ENCODE measurements at regions not wholly inside any gene's neighbourhood (a gene's known extent, or its start where the extent isn't known, plus 50 kb on each side); places are given as distances from the start of the nearest gene placed in this dataset.

DNA sequence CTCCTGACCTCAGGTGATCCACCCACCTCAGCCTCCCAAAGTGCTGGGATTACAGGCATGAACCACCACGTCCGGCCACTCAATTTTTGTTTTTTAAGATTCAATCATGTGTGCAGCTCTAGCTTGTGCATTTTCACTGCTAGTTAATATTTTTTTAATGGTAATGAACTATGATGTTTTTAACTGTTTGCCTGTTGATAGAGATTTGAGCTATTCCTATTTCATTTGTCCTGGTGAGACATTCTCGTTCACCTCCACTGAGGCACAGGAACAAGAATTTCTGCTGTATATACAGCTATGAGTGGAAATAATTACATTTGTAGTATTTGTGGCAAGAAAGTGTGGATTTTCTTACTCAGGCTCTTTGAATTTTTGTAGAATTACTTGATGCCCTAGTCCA lies 137.7 kb upstream of the MYOCD start:
- no peak for DNase-seq (ENCODE audit: low read depth)

DNA sequence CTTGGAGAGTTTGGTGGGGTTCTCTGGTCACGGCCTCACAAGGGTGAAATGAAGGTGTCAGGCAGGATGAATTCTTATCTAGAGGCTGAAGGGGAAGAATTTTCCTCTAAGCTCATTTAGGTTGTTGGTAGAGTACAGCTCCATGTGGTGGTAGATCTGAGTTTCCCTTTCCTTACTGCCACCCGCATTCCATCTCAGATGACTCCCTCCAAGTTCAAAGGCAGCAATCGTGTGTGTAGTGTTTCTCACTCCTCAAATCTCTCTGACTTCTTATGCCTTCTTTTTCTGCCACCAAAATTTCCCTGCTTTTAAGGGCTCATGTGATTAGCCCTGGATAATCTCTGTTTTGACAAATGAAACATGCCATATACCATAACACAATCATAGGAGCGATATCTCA lies 135.5 kb upstream of the MYOCD start:
- no peak for DNase-seq (ENCODE audit: low read depth)

DNA sequence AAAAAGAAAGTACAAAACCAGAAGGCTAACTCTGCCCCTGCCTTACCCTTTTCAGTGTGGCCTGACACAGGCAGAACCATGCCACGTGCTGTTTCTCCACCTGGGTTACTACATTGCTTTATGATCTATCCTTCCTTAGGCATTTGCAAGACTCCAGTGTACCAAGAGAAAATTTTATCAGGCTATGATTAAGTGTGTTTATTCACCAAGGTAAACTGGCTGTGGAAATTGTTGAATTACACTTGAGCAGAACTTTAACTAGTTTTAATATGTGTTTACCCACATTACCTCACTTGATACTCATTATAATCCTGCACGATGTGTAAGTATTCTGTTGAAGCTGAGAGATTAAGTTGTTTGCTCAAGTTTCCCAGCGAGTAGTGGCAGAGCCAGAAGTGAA lies 129.7 kb upstream of the MYOCD start:
- DNase-seq (ENCODE audit: low read depth) = no peak

- DNase-seq (ENCODE audit: low read depth) = no peak
These were observed 129.2 kb upstream of the MYOCD start for GRCh38 chr17:12536472-12536871.

GRCh38 chr17:12537436-12537835 lies 128.3 kb upstream of the MYOCD start:
- DNase-seq (ENCODE audit: low read depth) = no peak

GRCh38 chr17:12538003-12538402 lies 127.7 kb upstream of the MYOCD start:
- no peak for DNase-seq (ENCODE audit: low read depth)

DNA sequence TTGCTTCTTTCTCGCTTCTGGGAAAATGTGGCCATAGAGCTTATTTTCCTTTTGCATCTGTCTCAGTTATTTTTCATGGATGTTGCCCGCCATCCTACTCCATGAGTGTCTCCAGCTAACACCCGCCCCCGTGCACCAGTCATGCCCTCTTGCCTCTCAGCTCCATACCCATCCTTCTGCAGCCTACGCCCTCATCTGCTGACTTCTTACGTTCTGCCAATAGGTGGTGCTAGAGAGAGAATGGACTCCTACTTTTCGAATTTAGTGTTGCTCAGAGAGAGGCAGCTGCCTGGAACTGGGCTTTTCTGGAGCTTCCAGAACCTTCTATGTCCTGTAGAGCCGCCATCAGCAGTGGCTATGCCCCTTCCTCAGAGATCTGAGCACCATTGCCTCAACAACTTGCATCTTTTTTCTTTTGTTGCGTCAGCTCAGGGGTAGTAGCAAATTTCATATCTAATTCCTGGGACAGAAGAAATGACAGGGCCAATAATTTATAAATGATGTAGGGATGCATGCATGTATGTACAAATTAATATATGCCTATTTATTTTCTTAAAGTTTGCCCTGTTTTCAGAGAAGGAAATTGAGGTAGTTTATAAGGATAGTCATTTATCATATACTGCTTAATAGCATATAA lies 119.7 kb upstream of the MYOCD start:
- peak; percentile 29 for DNase-seq (ENCODE audit: low read depth)

DNA sequence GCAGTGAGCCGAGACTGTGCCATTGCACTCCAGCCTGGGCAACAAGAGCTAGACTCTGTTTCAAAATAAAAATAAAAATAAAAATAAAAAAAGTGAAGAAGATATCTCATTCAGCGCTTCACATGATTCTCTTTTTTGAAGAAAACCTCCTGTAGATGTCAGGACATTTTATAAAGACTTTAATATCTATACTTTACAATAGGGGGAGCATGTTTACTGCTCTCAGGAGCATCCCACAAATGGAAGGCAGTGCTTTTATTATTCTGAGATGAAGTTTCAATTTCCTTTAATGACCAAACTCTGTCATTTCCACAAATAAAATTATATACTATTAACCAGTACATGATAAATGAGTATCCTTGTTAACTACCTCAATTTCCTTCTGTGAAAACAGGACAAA lies 118.7 kb upstream of the MYOCD start:
- no peak for DNase-seq (ENCODE audit: low read depth)

- DNase-seq (ENCODE audit: low read depth) = no peak
These were observed 117.9 kb upstream of the MYOCD start for GRCh38 chr17:12547831-12548230.

GRCh38 chr17:12548558-12548957 lies 117.1 kb upstream of the MYOCD start:
- DNase-seq (ENCODE audit: low read depth) = no peak

GRCh38 chr17:12549499-12550041 lies 116.1 kb upstream of the MYOCD start:
- DNase-seq (ENCODE audit: low read depth) = no peak

- no peak for DNase-seq (ENCODE audit: low read depth)
These were observed 112.1 kb upstream of the MYOCD start for GRCh38 chr17:12553625-12554024.

DNA sequence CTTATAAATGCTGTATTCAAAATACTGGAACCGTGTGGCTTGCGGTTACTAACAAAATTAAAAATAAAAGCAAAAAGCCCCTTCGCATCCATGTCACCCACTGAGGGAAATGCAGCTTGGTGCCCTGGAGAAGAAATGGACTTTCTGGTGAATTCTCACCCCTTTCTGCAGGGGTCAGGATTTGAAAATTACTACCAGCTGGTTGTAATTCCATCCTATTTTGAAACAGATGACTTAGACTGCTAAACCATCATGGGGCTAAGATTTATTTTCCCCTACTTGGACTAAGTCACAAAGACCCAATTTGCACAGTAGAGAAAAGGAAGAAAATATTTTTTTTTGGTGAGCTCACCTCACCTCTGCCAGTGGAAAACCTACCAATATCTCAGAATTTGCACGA lies 111.4 kb upstream of the MYOCD start:
- no peak for DNase-seq (ENCODE audit: low read depth)

DNA sequence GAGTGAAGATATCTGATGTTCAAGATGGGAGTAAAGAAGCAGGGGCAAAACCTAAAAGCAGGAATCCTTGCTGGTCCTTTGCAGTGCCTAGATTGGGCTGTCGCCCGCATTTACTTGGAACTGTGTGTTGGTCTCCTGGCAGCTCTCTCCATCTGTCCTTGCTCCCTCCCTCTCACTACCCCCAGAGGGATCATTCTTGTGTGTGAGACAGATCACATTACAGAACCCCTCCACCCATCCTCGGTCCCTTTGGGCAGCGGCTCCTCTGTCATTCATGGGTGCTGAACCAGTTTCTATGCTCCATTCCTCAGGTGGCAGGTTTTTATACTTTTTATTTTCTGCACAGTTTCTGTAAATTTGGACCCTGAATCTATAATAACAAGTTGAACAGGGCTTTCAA lies 99.4 kb upstream of the MYOCD start:
- DNase-seq (ENCODE audit: low read depth) = no peak

- DNase-seq (ENCODE audit: low read depth) = no peak
These were observed 98.3 kb upstream of the MYOCD start for GRCh38 chr17:12567077-12568053.

- no peak for DNase-seq (ENCODE audit: low read depth)
These were observed 97.1 kb upstream of the MYOCD start for GRCh38 chr17:12568358-12569251.

DNA sequence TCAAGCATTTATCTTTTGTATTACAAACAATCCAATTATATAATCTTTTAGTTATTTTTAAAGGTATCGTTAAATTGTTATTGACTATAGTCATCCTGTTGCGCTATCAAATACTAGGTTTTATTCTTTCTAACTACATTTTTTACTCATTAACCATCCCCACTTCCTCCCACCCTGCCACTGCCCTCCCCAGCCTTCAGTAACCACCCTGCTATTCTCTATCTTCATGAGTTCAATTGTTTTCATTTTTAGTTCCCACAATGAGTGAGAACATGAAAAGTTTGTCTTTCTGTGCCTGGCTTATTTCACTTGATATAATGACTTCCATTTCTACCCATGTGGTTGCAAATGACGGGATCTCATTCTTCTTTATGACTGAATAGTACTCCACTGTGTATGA lies 94.1 kb upstream of the MYOCD start:
- no peak for DNase-seq (ENCODE audit: low read depth)

DNA sequence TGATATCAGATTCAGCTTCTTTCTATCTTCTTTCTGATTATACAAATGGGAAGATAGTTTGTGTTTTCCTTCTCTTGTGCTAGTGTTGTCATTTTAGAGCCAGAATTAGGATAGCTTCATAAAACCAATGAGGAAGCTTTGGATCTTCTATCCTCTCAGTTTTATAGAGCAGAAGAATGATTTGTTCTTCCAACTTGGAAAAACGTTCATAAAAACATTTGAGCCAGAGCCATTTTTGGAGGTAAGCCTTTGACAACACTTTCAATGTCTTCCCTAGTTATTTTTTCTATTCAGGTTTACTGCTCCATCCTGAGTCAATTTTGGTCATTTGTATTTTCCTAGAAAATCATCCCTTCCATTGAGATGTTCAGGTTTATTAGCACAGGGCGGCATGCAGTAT lies 91.2 kb upstream of the MYOCD start:
- no peak for DNase-seq (ENCODE audit: low read depth)

- DNase-seq (ENCODE audit: low read depth) = no peak
These were observed 90.0 kb upstream of the MYOCD start for GRCh38 chr17:12575641-12576040.

GRCh38 chr17:12579288-12579687 lies 86.4 kb upstream of the MYOCD start:
- DNase-seq (ENCODE audit: low read depth) = no peak

DNA sequence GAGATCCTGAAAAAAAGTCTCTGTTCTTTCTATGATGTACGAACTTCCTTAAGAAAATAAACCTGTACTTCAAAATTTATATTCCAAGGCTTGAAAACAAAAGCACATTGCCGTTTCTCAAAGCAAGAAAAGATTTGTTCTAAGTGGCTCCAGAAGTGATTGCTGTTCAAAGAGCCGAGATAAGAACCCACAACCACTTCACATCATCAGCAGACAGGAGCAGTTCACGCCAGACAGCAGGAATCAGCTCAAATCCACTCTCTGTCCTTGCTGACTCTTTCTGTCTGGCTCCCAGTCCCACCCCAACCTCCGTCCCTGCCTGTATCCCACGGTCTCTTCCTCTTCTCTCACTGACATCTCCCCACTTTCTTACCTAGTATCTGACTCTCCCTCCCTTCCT lies 85.0 kb upstream of the MYOCD start:
- DNase-seq (ENCODE audit: low read depth) = no peak

DNA sequence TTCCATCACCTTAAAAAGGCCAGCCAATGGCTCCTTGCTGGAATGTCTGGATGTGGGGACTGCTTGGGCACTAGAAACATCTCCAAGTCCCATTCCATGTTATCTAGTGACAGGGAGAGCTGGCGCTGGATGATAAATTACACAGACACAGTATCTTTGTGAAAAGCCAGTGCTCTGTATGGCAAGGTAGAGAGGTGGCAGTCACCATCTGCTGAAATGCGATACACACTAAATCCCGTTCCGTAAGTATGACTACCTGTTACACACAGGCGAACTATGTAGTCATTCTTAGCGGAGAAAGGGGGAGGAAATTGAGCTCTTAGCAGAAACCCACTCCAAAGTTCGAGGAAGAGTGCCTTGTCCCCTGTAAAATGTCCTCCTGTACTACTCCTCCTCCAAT lies 81.0 kb upstream of the MYOCD start:
- no peak for DNase-seq (ENCODE audit: low read depth)
